DOHH2 (cell line): ENCODE measurements at regions not wholly inside any gene's neighbourhood (a gene's known extent, or its start where the extent isn't known, plus 50 kb on each side); places are given as distances from the start of the nearest gene placed in this dataset.
"Not testable (repeated sequence)": the region's sequence is repeated elsewhere in the genome, so short reads cannot be mapped to it uniquely, and the experiment has no call there.

Experiments used
- CTCF ChIP-seq: fragments of 200-600 bp; sonication (generic); IDR thresholded peaks from one replicate; pipeline ENCODE4 v1.5.1; 2014; ENCODE audit warnings: antibody characterized with exemption, mild to moderate bottlenecking, low read depth, low read length; ENCODE audit not compliant: poor library complexity, severe bottlenecking
- EZH2phosphoT487 ChIP-seq: fragments of 200-600 bp; sonication (generic); IDR thresholded peaks from 2 replicates; pipeline ENCODE4 v1.6.1; 2017; ENCODE audit warnings: borderline replicate concordance, mild to moderate bottlenecking, antibody characterized with exemption, low read length, moderate library complexity, mixed read lengths

- TF ChIP-seq CTCF, EZH2phosphoT487: not testable (repeated sequence)
These were observed 67.1 kb upstream of the AGAP9 start for GRCh38 chr10:47590534-47590933.
